HG03039 (cell line): ENCODE measurements at regions not wholly inside any gene's neighbourhood (a gene's known extent, or its start where the extent isn't known, plus 50 kb on each side); places are given as distances from the start of the nearest gene placed in this dataset.
A peak's percentile ranks its signal among the peaks of the same experiment; 100 is the strongest.

ENCODE experiments used
- ATAC-seq: cut with Tn5 transposase; IDR thresholded peaks from one replicate; pipeline ENCODE4 v1.9.1; 2021; ENCODE audit warnings: mild to moderate bottlenecking, moderate library complexity; ENCODE audit not compliant: unreplicated experiment

DNA sequence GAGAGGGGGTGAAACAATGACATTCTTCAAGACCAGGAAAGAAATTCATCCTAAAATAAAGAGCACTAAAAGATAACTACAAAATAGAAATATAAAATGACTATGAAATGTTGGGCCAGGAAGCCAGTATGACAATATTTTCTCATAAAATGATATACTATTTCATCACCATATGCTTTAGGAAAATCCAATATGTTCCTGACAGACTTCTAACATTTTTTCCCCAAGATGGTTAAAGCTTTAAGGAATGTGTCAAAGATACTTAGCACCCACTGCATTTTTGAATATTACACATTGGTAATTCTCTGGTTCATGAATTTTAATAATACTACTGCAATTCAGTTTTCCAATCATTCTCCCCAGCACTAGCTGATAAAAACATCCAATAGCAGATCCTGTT, 87.7 kb upstream of the PLEKHG7 start:
- ATAC-seq = no peak

DNA sequence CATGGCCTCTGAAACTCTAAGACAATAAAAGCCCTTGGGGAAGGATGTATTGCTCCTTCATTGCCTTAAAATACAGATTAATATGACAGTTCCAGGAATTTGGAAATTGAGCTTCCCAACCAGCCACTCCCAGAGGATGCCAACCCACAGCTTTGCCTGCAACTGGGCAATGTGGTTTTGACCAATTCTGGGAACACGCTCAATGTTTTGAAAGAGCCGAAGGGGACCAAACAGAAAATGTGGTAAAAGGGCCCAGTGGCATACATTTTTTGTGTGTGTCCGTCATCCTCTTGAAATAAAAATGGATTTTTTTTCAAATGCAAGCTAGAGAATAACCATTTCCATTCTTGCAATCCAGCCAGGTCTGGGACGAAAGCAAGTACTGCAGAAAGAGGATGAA, 88.3 kb upstream of the PLEKHG7 start:
- ATAC-seq = no peak

DNA sequence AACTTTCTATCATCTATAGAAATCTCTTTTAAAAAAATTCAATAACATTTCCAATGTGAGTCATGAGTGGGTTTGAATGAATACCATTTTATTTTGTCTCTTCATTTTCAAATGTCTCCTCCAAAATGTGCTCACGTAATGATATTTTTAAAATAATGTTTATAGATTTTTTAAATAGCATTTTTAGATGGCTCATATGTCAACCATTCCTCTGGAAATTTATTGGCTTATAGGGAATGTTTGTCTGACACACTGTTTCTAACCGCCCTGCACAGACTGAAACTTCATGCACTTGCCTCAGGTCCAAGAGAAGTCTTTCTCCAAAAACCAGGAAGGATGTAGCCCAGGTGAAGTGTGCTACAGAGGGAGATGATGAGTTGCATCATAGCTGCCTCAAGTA, 88.8 kb upstream of the PLEKHG7 start:
- ATAC-seq = no peak

DNA sequence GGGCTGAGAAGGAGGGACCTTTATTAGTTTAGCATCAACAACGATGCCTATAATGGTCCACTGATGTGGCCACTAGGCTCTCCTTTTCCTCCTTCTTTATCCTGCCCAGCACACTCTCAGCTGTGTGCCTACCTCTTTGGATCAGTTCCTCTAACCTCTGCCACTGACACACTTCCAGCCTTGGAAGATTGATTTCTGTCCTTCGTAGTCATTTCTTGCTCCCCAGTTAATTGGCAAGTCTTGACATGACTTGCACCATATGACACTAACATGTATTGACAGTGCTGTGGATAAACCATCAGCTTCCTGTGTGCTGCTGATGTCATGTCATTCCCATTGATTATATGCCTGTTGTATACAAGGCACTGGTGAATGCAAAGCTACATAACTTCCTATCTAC, 90.2 kb upstream of the PLEKHG7 start:
- ATAC-seq = no peak

DNA sequence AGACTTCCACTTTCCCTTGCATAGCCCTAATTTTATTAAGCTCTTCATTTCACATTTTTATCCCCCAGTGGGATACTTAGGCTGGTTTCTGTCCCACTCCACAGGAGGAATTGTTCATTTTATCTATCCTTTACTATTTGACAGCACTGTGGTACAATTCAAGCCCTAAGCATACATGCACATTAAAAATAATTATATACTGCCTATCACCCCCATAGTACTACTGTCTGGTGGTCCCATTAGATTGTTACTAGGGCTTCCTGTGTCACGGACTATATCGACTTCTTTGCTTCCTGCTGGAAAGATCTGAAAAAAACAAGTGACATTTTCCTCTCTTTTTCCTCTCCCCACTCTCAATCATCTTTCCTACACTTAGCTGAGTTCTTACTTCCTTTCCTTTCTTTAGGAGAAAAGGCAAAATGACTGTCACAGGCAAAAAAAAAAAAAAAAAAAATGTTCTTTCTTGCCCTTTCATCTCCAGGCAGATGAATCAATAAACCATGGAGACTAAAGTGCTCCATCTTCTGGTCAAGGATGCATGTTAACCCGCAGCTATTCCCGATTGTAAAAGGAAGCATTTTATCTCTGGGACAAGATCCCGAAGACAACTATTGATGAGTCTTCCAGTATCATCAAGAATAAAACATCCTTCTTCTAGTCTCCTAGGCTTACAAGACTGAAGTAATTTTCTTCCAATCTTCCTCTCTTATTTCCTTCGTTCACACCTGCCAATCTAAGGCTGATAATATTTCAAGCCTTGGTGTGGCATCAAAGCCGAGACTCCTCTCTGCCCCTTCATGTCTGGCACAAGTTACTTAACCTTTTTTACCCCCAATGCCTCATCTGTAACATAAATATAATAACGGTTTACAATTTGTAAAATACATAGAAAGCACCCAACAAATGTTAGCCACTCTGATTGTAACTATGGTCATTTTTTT, 94.4 kb upstream of the PLEKHG7 start:
- no peak for ATAC-seq

DNA sequence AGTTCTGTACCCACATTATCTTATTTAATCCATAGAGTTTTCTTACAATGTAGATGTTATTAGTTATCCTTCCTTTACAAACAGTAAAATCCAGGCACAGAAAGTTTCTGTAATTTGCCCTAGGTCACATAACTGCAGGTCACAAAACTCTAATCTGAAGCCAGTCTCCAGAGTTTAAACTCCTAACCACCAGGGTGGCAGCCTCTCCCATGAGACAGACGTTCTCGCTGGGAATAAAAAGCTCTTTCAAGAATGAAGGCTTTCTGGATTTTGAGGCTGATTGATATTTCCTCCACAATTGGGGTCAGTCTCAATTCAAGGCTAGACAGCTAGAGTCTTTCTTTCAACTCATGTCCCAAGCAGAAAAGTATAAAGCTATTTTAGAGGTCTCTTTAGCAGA, 95.8 kb upstream of the PLEKHG7 start:
- ATAC-seq = no peak

DNA sequence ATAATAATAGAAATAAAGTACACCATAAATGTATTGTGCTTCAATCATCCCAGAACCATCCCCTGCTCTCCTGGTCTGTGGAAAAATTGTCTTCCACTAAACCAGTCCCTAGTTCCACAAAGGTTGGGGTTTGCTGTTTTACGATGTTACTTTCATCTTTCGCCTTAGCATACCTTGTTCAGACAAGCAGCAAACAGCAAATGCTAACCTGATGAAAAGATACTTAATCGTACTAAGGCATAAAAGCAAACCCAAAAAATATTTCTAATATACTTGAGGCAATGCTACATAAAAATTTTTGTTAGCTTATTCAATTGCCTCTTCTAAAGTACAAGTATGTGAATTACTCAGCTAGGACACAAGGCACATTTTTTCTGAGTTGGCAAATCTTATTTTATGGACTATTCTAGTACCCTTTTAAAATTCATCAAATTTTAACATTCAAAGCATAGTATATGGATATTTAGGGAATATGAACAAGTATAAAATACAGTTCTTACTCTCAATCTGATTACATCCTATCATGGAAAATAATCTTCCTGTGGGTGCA, 97.1 kb upstream of the PLEKHG7 start:
- ATAC-seq = no peak

DNA sequence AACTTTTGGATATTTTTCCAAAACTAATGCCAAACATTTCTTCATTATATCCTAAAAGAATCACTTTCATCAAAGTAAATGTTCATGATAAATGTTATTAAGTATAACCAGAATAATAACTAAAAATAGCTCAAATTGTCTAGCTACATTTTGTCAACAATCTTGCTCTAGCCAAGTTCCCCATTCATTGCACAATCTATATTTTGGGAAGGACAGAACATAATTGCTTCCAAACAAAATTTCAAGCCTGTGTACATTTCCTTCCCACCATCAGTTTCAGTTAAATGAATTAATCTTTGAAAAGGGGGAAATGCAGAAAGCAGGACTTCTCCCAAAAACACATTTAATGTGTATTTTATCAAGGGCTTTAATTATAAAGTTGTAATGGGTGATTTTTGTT, 98.0 kb upstream of the PLEKHG7 start:
- no peak for ATAC-seq

DNA sequence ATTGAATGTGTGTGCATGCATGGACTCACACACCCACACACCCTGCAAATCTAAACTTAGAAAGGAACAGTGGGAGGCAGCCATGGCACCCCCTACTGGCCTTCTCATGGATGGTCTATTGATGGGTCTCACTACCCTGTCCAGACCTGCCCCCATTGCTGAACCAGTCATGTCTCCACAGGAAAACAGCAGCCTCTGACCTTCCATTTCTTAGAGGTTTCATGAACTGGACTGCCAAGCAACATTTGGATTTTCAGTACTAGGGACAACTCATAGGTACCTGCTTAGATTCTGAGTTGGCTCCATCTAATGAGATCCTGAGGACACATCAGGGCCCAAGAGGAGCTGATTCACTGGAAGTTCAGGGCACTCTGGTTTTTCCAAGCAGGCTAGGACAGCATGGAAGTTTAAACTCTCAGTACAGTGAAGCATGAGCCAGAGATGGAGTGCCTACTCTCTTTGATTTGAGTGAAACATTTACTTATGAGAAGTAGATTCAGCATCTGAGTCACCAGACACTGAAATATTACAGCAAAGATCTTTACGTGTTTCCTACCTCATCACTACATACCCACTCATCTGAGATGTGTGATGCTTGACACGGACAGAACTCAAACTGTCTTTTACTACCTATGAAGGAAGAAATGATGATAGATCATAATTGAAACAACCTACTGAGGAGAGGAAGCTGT, 98.9 kb upstream of the PLEKHG7 start:
- ATAC-seq = no peak

DNA sequence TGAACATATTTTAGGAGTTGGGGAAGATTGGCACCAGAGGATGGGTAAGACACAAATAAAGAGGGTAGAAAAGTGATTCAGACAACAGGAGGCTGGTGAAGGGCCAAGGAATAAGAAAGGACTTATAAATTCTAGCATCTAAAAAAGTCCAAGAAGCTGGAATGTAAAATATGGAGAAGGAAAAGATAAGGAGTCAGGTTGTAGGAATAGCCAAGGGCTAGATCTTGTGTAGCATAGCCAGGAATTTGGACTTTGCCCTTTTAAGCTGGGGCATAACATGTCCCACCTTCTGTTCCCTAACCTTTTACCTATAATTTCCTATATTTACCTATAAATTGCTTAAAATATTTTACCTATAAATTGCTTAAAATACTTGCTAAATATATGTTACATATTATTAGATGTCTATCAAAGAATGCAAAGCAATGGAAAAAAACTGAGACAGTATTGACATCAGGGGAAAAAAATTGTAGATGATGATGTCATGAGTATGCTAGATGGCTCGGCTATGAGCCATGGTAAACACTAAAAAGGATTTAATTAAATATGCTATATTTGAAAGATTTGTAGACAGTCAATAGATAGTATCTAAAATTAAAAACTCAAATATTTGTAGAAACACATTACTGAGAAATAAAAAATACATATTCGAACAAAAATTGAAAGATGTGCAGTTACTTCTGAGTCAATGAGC, 99.7 kb upstream of the PLEKHG7 start:
- no peak for ATAC-seq

DNA sequence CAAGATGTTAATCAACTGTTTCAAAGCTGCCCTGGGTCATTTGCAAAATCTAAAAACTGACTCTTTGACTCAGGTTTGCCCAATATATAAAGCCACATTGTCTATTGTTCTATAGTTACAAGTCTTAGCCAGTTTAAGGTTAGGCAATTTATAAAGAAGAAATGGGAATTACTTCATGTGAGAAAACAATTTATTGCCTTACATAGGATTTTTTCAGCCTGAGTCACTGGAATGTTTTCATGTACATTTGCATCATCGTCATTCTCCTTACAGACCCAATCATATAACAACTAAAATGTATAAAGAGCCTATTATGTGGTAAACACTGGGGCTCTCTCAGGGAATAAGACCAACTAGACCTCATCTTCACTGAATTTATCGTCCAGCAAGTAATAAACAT, 100.3 kb upstream of the PLEKHG7 start:
- no peak for ATAC-seq

DNA sequence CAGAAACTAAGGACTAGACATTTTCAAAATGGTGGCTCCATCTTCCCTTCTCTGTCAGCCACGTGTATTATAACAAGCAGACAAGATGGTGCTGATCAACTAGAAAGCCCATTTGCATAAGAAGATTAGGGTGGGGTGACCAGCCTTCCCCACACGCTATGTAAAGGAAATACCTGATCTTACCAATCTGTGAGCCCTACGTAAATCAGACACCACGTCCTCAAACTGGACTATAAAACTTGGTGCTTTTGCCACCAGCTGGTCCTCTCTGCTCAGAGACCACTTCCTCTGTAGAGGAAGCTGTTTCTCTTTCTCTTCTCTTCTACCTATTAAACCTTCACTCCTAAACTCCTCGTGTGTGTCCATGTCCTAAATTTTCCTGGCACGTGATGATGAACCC, 101.1 kb upstream of the PLEKHG7 start:
- ATAC-seq = no peak

DNA sequence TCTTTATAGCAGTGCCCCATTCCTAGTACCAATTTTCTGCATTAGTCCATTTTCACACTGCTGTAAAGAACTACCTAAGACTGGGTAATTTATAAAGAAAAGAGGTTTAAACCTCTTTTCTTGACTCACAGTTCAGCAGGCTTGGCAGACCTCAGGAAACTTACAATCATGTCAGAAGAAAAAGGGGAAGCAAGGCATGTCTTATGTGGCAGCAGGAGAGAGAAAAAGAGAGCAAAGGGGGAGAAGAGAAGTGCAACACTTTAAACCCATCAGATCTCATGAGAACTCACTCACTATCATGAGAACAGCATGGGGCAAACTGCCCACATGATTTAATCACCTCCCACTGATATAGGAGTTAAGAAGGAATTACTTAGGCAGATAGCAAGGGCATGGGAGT, 101.6 kb upstream of the PLEKHG7 start:
- ATAC-seq = no peak

DNA sequence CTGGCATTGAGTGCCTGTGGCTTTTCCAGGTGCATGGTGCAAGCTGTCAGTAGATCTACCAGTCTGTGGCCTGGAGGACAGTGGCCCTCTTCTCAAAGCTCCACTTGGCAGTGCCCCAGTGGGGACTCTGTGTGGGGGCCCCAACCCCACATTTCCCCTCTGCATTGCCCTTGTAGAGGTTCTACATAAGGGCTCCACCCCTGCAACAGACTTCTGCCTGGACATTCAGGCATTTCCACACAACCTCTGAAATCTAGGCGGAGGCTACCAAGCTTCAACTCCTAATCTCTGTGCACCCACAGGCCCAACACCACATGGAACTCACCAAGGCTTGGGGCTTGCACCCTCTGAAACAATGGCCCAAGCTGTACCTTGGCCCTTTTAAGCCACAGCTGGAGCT, 102.7 kb upstream of the PLEKHG7 start:
- ATAC-seq = no peak

DNA sequence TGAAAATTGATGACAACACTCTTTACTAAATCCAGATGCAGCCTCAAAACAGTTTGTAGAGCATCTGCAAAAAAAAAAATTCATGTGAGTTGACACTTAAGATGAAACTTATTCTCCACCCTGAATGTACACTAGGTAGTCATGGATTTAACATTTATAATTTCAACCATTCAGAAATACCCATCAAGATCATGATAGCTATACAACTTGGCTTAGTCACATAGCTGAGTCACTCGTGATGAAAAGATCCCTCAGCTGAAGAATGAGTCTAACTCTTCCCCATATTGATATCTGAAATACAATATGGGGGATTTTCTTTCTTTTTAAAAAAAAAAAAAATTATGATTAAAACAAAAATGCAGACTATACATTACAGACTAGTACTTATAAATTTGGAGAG, 104.8 kb upstream of the PLEKHG7 start:
- no peak for ATAC-seq

DNA sequence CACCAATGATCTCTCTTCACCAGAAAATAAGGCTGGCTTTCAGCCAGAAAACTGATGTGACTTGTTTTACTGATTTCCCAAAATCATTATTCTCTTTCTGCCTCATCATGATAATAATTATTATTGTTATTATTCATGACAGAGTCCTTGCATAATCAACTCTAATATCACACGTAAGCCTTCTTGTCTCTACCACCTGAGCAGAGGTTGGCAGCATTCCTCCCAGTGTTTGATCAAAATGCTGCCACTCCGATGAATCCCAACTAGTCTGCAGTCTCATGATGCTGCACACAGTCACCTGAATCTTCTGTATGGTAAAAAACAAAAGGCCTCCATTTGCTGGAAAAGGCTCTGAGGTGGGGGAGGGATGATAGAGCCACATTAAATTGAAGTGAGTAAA, 105.7 kb upstream of the PLEKHG7 start:
- no peak for ATAC-seq

DNA sequence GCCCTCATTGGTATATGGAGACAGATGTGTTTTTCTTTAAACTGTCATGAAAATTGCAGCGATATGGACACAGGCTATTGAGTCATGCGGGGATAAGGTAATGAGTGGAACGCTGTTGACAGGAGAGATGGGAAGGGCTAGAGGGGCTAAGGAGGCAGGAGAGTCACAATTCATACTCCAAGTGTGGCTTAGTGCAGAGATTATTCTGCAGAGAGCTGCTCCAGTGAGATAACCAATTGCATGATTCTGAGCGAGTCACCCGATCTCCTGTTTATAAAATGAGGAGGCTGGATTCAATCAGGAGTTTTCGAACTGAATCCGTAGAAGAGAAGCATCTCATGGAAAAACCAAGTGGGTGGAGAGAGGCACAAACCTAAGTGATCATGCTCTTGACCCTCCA, 106.4 kb upstream of the PLEKHG7 start:
- no peak for ATAC-seq

DNA sequence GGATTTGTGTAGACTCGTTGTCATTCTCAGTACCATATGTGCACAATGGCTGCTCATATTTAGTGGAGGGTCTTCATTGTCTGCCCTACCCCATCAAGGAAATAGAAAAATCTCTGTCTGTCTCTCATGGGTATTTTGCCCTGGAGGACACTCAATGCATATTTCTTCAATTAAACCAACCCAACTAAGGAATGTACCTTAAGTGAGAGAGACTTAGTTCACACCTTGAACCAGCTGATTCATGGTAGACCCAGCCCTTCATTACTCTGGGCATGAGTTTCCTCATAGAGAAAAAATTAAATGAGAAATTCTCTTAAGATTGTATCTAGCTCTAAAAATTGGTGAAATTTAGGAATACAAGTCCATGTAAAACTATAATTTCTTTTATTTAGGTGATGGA, 107.1 kb upstream of the PLEKHG7 start:
- no peak for ATAC-seq

DNA sequence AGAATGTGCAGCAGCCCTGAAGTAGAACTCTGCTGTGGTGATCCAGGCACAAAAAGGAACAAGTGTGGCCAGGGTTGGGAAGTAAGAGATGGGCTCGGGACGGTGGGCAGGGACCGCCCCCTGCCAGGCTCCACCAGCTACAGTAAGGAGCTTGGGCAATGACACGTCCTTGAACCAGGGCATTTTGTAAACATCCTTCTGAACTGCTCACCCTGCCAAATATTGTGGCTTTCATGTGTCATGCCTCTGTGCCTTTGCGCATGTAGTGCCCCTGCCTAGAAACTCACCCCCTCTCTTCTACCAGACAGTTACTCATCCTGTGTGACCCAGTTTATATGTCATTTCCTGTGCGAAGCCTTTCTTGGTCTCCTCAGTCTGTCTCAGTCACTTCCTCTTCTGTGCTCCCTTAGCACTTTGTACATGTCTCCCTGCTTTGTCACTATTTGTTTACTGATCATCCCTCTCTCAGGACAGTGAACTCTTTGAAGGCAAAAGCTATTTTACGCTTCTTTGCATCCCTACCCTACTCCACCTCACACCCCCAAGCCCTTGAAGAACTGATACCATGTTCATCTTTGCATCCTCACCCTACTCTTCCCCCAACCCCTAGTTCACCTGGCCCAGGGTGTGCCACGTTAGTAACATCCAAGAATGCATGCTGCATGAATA, 108.9 kb upstream of the PLEKHG7 start:
- peak; percentile 99 for ATAC-seq

DNA sequence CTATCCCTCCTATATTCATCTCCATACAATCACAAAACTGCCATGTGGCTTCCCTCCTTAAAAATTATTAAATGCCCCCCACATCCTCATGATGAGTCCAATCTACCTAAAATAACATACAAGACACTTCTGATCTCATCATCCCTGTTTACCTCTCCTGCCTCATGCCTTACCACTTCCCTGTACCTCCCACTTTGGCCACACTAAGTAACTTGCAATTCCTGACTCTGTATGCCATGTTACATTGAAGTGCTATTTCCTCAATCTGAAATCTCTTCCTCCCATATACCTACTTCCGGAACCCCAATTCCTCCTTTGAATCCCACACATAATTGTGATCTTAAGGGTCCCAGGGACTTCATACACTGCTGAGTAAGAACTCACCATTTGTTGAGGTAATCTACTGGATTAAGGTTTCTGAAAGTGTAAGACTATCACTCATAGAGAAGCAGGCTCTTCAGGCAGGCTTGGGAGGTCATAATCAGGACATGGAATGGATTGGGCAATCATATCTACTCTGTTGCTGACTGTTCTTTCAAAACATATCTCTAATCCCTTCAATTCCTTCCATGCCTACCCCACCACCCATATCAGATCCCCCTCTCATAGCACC, 117.6 kb upstream of the PLEKHG7 start:
- no peak for ATAC-seq

DNA sequence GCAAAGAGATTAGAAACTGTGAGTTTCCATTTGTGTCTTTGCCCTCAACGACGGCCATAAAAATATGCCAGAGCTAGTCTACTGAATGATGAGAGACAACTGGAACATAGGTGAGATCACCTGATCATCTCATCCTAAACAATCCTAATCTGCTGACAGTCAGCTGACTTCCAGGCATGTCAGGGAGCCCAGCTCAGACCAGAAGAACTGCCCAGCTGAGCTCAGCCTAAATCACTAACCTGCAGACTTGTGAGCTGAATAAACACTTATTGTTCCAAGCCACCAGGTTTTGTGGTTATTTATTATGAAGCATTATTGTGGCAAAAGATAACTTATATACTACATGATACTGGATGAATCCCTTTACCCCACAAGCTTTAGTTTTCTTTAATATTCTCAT, 118.9 kb upstream of the PLEKHG7 start:
- no peak for ATAC-seq
